C4-2B (cell line): ENCODE measurements at regions not wholly inside any gene's neighbourhood (a gene's known extent, or its start where the extent isn't known, plus 50 kb on each side); places are given as distances from the start of the nearest gene placed in this dataset.

Source experiments
- CTCF ChIP-seq: fragments of 450-650 bp; conservative IDR thresholded peaks from 2 replicates; pipeline ENCODE4 v1.5.1; 2017; ENCODE audit warnings: mild to moderate bottlenecking
- ZFX ChIP-seq: fragments of 450-650 bp; IDR thresholded peaks from 2 replicates; pipeline ENCODE4 v1.6.1; 2017

GRCh38 chr5:87770601-87771121, 357.9 kb upstream of the CCNH start:
- TF ChIP-seq CTCF, result no peak
- no peak for TF ChIP-seq ZFX
